T-helper 22 cell (primary cell): ENCODE measurements at regions not wholly inside any gene's neighbourhood (a gene's known extent, or its start where the extent isn't known, plus 50 kb on each side); places are given as distances from the start of the nearest gene placed in this dataset.

Experiments
- DNase-seq: peaks from one replicate; pipeline ENCODE4 v3.0.0-alpha.2; 2020; ENCODE audit warnings: low read depth

- no peak for DNase-seq
Observed at GRCh38 chr19:27929399-27929798, 1283.6 kb downstream of the UQCRFS1 start.

GRCh38 chr19:27925202-27925601 is 1287.7 kb downstream of the UQCRFS1 start:
- DNase-seq = no peak

- DNase-seq = no peak
Observed at GRCh38 chr19:27922970-27923369, 1290.0 kb downstream of the UQCRFS1 start.

GRCh38 chr19:27920774-27921173 is 1292.2 kb downstream of the UQCRFS1 start:
- no peak for DNase-seq

GRCh38 chr19:27918818-27919217 is 1294.1 kb downstream of the UQCRFS1 start:
- no peak for DNase-seq

GRCh38 chr19:27911122-27911898 is 1301.6 kb downstream of the UQCRFS1 start:
- no peak for DNase-seq

GRCh38 chr19:27909861-27910260 is 1303.1 kb downstream of the UQCRFS1 start:
- DNase-seq = no peak

- DNase-seq = no peak
Observed at GRCh38 chr19:27909185-27909840, 1303.6 kb downstream of the UQCRFS1 start.

GRCh38 chr19:27906081-27906480 is 1306.9 kb downstream of the UQCRFS1 start:
- no peak for DNase-seq

- DNase-seq = no peak
Observed at GRCh38 chr19:27905074-27905473, 1307.9 kb downstream of the UQCRFS1 start.

- no peak for DNase-seq
Observed at GRCh38 chr19:27901078-27901477, 1311.9 kb downstream of the UQCRFS1 start.

GRCh38 chr19:27896091-27896490 is 1316.9 kb downstream of the UQCRFS1 start:
- no peak for DNase-seq

GRCh38 chr19:27894906-27895754 is 1317.8 kb downstream of the UQCRFS1 start:
- DNase-seq = no peak

- DNase-seq = no peak
Observed at GRCh38 chr19:27892500-27892899, 1320.5 kb downstream of the UQCRFS1 start.

GRCh38 chr19:27891411-27891810 is 1321.5 kb downstream of the UQCRFS1 start:
- DNase-seq = no peak

- no peak for DNase-seq
Observed at GRCh38 chr19:27890696-27891095, 1322.3 kb downstream of the UQCRFS1 start.

GRCh38 chr19:27890206-27890605 is 1322.7 kb downstream of the UQCRFS1 start:
- no peak for DNase-seq

- DNase-seq = no peak
Observed at GRCh38 chr19:27889156-27889555, 1323.8 kb downstream of the UQCRFS1 start.

GRCh38 chr19:27887946-27888345 is 1325.0 kb downstream of the UQCRFS1 start:
- no peak for DNase-seq

GRCh38 chr19:27885359-27885758 is 1327.6 kb downstream of the UQCRFS1 start:
- no peak for DNase-seq

GRCh38 chr19:27884376-27884775 is 1328.6 kb downstream of the UQCRFS1 start:
- DNase-seq = no peak

- DNase-seq = no peak
Observed at GRCh38 chr19:27881213-27881612, 1331.7 kb downstream of the UQCRFS1 start.
